B cell (primary cell): ENCODE measurements at regions not wholly inside any gene's neighbourhood (a gene's known extent, or its start where the extent isn't known, plus 50 kb on each side); places are given as distances from the start of the nearest gene placed in this dataset.

ENCODE experiments used
- EZH2 ChIP-seq: IDR thresholded peaks from 2 replicates; pipeline ENCODE4 v1.6.1; 2012; ENCODE audit warnings: borderline replicate concordance, low read depth, mild to moderate bottlenecking, moderate library complexity, low read length; ENCODE audit not compliant: insufficient read depth, poor library complexity, severe bottlenecking
- TF ChIP-seq, protein P1 (sequence below): fragments of 200-600 bp; IDR thresholded peaks from one replicate; pipeline ENCODE4 v1.8.0; 2022; ENCODE audit warnings: antibody characterized with exemption, mild to moderate bottlenecking

GRCh38 chr13:44833626-44834025 lies 155.6 kb downstream of the NUFIP1 start:
- TF ChIP-seq, protein P1, sequence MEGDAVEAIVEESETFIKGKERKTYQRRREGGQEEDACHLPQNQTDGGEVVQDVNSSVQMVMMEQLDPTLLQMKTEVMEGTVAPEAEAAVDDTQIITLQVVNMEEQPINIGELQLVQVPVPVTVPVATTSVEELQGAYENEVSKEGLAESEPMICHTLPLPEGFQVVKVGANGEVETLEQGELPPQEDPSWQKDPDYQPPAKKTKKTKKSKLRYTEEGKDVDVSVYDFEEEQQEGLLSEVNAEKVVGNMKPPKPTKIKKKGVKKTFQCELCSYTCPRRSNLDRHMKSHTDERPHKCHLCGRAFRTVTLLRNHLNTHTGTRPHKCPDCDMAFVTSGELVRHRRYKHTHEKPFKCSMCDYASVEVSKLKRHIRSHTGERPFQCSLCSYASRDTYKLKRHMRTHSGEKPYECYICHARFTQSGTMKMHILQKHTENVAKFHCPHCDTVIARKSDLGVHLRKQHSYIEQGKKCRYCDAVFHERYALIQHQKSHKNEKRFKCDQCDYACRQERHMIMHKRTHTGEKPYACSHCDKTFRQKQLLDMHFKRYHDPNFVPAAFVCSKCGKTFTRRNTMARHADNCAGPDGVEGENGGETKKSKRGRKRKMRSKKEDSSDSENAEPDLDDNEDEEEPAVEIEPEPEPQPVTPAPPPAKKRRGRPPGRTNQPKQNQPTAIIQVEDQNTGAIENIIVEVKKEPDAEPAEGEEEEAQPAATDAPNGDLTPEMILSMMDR, result no peak
- TF ChIP-seq EZH2, result no peak
